Activated naive CD4-positive, alpha-beta T cell treated with anti-CD3 and anti-CD28 coated beads for 36 hours (primary cell): ENCODE measurements at regions not wholly inside any gene's neighbourhood (a gene's known extent, or its start where the extent isn't known, plus 50 kb on each side); places are given as distances from the start of the nearest gene placed in this dataset.
"Not testable (repeated sequence)": the region's sequence is repeated elsewhere in the genome, so short reads cannot be mapped to it uniquely, and the experiment has no call there.

Source experiments
- CTCF ChIA-PET: fragments of 350-600 bp; sonication (Branson Sonifier 250); formaldehyde crosslinking; loops from one replicate; lab custom pipeline; 2021; ENCODE audit warnings: antibody characterized with exemption; lab: Charles Lee
- DNase-seq: peaks from one replicate; pipeline ENCODE4 v3.0.0-alpha.2; 2020
- H3K27ac Mint-ChIP-seq: one replicate; pipeline ENCODE4 v1.8.0; 2021; ENCODE audit warnings: mild to moderate bottlenecking, mixed read lengths
- H3K27me3 Mint-ChIP-seq: one replicate; pipeline ENCODE4 v1.8.0; 2021; ENCODE audit warnings: low read depth, mixed read lengths
- H3K36me3 Mint-ChIP-seq: one replicate; pipeline ENCODE4 v1.8.0; 2021; ENCODE audit warnings: low read depth, mixed read lengths
- H3K4me1 Mint-ChIP-seq: one replicate; pipeline ENCODE4 v1.8.0; 2021; ENCODE audit warnings: low read depth, mixed read lengths
- H3K4me3 Mint-ChIP-seq: one replicate; pipeline ENCODE4 v1.8.0; 2021; ENCODE audit warnings: mild to moderate bottlenecking, moderate library complexity, mixed read lengths
- H3K9me3 Mint-ChIP-seq: one replicate; pipeline ENCODE4 v1.8.0; 2021; ENCODE audit warnings: mixed read lengths
- intact Hi-C: fragments of 100-400 bp; cut with micrococcal nuclease; formaldehyde crosslinking; loops from one replicate; pipeline ENCODE4 v1.15.1; 2023

GRCh38 chr7:114082642-114083165 lies 163.9 kb upstream of the PPP1R3A start:
- intact Hi-C loops = loop anchor here (1.0 to 10.0 kb wide), 13 partner anchors 56 to 1828 kb away; no protein-coding TSS in a partner anchor
- no peaks in the 10 kb centered on the region for H3K36me3 Mint-ChIP-seq
- no peak overlapping the region for H3K27ac Mint-ChIP-seq
- H3K9me3 Mint-ChIP-seq = no peaks in the 10 kb centered on the region
- CTCF ChIA-PET = no interaction called here
- H3K27me3 Mint-ChIP-seq = peaks cover 73% of the 10 kb centered on the region
- no peak for DNase-seq
- peak overlapping the region; percentile 15 for H3K4me3 Mint-ChIP-seq
- peaks cover 40% of the 10 kb centered on the region for H3K4me1 Mint-ChIP-seq

- no peaks in the 10 kb centered on the region for H3K9me3 Mint-ChIP-seq
- peaks cover 68% of the 10 kb centered on the region for H3K27me3 Mint-ChIP-seq
- CTCF ChIA-PET = interaction anchor here (0.6 to 0.9 kb wide), 3 partner anchors 15 to 1769 kb away, joined by 3 to 6 read pairs (median 3); no protein-coding TSS in a partner anchor
- peaks cover 35% of the 10 kb centered on the region for H3K4me1 Mint-ChIP-seq
- DNase-seq = no peak
- H3K36me3 Mint-ChIP-seq = no peaks in the 10 kb centered on the region
- intact Hi-C loops = loop anchor here (1.0 to 10.0 kb wide), 12 partner anchors 55 to 1828 kb away; no protein-coding TSS in a partner anchor
- no peak overlapping the region for H3K4me3 Mint-ChIP-seq
- no peak overlapping the region for H3K27ac Mint-ChIP-seq
These were observed 163.0 kb upstream of the PPP1R3A start for GRCh38 chr7:114081606-114082425.

GRCh38 chr7:114077158-114077524 lies 158.3 kb upstream of the PPP1R3A start:
- DNase-seq, CTCF ChIA-PET, H3K36me3 Mint-ChIP-seq, H3K4me1 Mint-ChIP-seq, H3K27ac Mint-ChIP-seq, H3K4me3 Mint-ChIP-seq, intact Hi-C loops, H3K9me3 Mint-ChIP-seq: not testable (repeated sequence)
- H3K27me3 Mint-ChIP-seq = peaks cover 33% of the 10 kb centered on the region

- H3K27me3 Mint-ChIP-seq = peaks cover 28% of the 10 kb centered on the region
- CTCF ChIA-PET = interaction anchor here (0.6 kb wide), 1 partner anchor 587 kb away, joined by 3 read pairs; no protein-coding TSS in a partner anchor
- H3K36me3 Mint-ChIP-seq, H3K4me1 Mint-ChIP-seq, H3K9me3 Mint-ChIP-seq, intact Hi-C loops, H3K27ac Mint-ChIP-seq, H3K4me3 Mint-ChIP-seq, DNase-seq: not testable (repeated sequence)
These were observed 157.8 kb upstream of the PPP1R3A start for GRCh38 chr7:114076392-114077157.

GRCh38 chr7:114073701-114074100 lies 154.9 kb upstream of the PPP1R3A start:
- Mint-ChIP-seq H3K27ac (no peak overlapping the region), H3K4me1 (no peaks in the 10 kb centered on the region), H3K27me3 (peaks cover 9% of the 10 kb centered on the region), H3K9me3 (no peaks in the 10 kb centered on the region), H3K36me3 (no peaks in the 10 kb centered on the region), H3K4me3 (no peak overlapping the region)
- intact Hi-C loops = no loop called here
- CTCF ChIA-PET = interaction anchor here (0.6 kb wide), 1 partner anchor 342 kb away, joined by 4 read pairs; no protein-coding TSS in a partner anchor
- DNase-seq = no peak

- CTCF ChIA-PET = interaction anchor here (0.7 kb wide), 1 partner anchor 1288 kb away, joined by 3 read pairs; no protein-coding TSS in a partner anchor
- Mint-ChIP-seq H3K27me3 (peaks cover 6% of the 10 kb centered on the region), H3K4me3 (no peak overlapping the region), H3K36me3 (no peaks in the 10 kb centered on the region), H3K9me3 (no peaks in the 10 kb centered on the region), H3K27ac (no peak overlapping the region), H3K4me1 (no peaks in the 10 kb centered on the region)
- intact Hi-C loops = no loop called here
- DNase-seq = no peak
These were observed 151.4 kb upstream of the PPP1R3A start for GRCh38 chr7:114070246-114070645.

- CTCF ChIA-PET = no interaction called here
- no peak overlapping the region for H3K4me3 Mint-ChIP-seq
- H3K36me3 Mint-ChIP-seq = no peaks in the 10 kb centered on the region
These were observed 144.0 kb upstream of the PPP1R3A start for GRCh38 chr7:114062810-114063209.

GRCh38 chr7:114051871-114052331 lies 133.1 kb upstream of the PPP1R3A start:
- CTCF ChIA-PET = no interaction called here
- H3K9me3 Mint-ChIP-seq = peaks cover 1% of the 10 kb centered on the region
- no peak overlapping the region for H3K4me3 Mint-ChIP-seq
- intact Hi-C loops = no loop called here
- no peaks in the 10 kb centered on the region for H3K27me3 Mint-ChIP-seq
- H3K36me3 Mint-ChIP-seq = no peaks in the 10 kb centered on the region
- DNase-seq = no peak
- H3K4me1 Mint-ChIP-seq = peaks cover 21% of the 10 kb centered on the region
- no peak overlapping the region for H3K27ac Mint-ChIP-seq

More at GRCh38 chr7:114062810-114063209, 144.0 kb upstream of the PPP1R3A start:
- H3K4me1 Mint-ChIP-seq = no peaks in the 10 kb centered on the region
- peaks cover 9% of the 10 kb centered on the region for H3K27me3 Mint-ChIP-seq
- DNase-seq = no peak
- H3K9me3 Mint-ChIP-seq = no peaks in the 10 kb centered on the region
- intact Hi-C loops = no loop called here
- H3K27ac Mint-ChIP-seq = no peak overlapping the region

GRCh38 chr7:114050571-114050970 lies 131.8 kb upstream of the PPP1R3A start:
- Mint-ChIP-seq H3K4me1 (peaks cover 21% of the 10 kb centered on the region), H3K9me3 (no peaks in the 10 kb centered on the region), H3K27me3 (no peaks in the 10 kb centered on the region), H3K27ac (no peak overlapping the region), H3K36me3 (no peaks in the 10 kb centered on the region), H3K4me3 (no peak overlapping the region)
- CTCF ChIA-PET = no interaction called here
- intact Hi-C loops = no loop called here
- no peak for DNase-seq

- intact Hi-C loops = no loop called here
- Mint-ChIP-seq H3K27me3 (no peaks in the 10 kb centered on the region), H3K36me3 (no peaks in the 10 kb centered on the region), H3K27ac (no peak overlapping the region), H3K4me1 (peaks cover 21% of the 10 kb centered on the region), H3K4me3 (peak overlapping the region; percentile 50), H3K9me3 (no peaks in the 10 kb centered on the region)
- CTCF ChIA-PET = interaction anchor here (0.6 to 0.7 kb wide), 2 partner anchors 43 to 1504 kb away, joined by 3 read pairs; no protein-coding TSS in a partner anchor
- no peak for DNase-seq
These were observed 129.8 kb upstream of the PPP1R3A start for GRCh38 chr7:114048386-114049235.

GRCh38 chr7:114047889-114048288 lies 129.1 kb upstream of the PPP1R3A start:
- no peaks in the 10 kb centered on the region for H3K27me3 Mint-ChIP-seq
- H3K9me3 Mint-ChIP-seq = no peaks in the 10 kb centered on the region
- intact Hi-C loops = no loop called here
- peak overlapping the region; percentile 50 for H3K4me3 Mint-ChIP-seq
- CTCF ChIA-PET = interaction anchor here (0.6 to 0.7 kb wide), 2 partner anchors 42 to 1505 kb away, joined by 3 read pairs; no protein-coding TSS in a partner anchor
- peaks cover 21% of the 10 kb centered on the region for H3K4me1 Mint-ChIP-seq
- no peak for DNase-seq
- no peak overlapping the region for H3K27ac Mint-ChIP-seq
- H3K36me3 Mint-ChIP-seq = no peaks in the 10 kb centered on the region
